NCI-H1105 (cell line): ENCODE measurements at regions not wholly inside any gene's neighbourhood (a gene's known extent, or its start where the extent isn't known, plus 50 kb on each side); places are given as distances from the start of the nearest gene placed in this dataset.
"Not testable (repeated sequence)": the region's sequence is repeated elsewhere in the genome, so short reads cannot be mapped to it uniquely, and the experiment has no call there.

Source experiments
- DNase-seq: peaks from one replicate; lab custom pipeline; 2025; lab: John Stamatoyannopoulos, UW

- DNase-seq: not testable (repeated sequence)
Measured at GRCh38 chr10:46645110-46645509, 66.2 kb downstream of the SYT15 start.

- DNase-seq: not testable (repeated sequence)
Measured at GRCh38 chr10:46646132-46646531, 67.2 kb downstream of the SYT15 start.

GRCh38 chr10:46650967-46651366 lies 72.0 kb downstream of the SYT15 start:
- not testable (repeated sequence) for DNase-seq

GRCh38 chr10:46657437-46657836 lies 78.5 kb downstream of the SYT15 start:
- DNase-seq: not testable (repeated sequence)

GRCh38 chr10:46660027-46660834 lies 81.3 kb downstream of the SYT15 start:
- not testable (repeated sequence) for DNase-seq

GRCh38 chr10:46660835-46661164 lies 81.9 kb downstream of the SYT15 start:
- DNase-seq: not testable (repeated sequence)

- not testable (repeated sequence) for DNase-seq
Measured at GRCh38 chr10:46665536-46665935, 86.6 kb downstream of the SYT15 start.

GRCh38 chr10:46668357-46668997 lies 89.5 kb downstream of the SYT15 start:
- DNase-seq: not testable (repeated sequence)

- not testable (repeated sequence) for DNase-seq
Measured at GRCh38 chr10:46677836-46678435, 99.0 kb downstream of the SYT15 start.

- DNase-seq: not testable (repeated sequence)
Measured at GRCh38 chr10:46691397-46691796, 112.5 kb downstream of the SYT15 start.

GRCh38 chr10:46693218-46693617 lies 114.3 kb downstream of the SYT15 start:
- DNase-seq: not testable (repeated sequence)

GRCh38 chr10:46717264-46717663 lies 138.3 kb downstream of the SYT15 start:
- DNase-seq: not testable (repeated sequence)

GRCh38 chr10:46718014-46718413 lies 139.1 kb downstream of the SYT15 start:
- not testable (repeated sequence) for DNase-seq

- not testable (repeated sequence) for DNase-seq
Measured at GRCh38 chr10:46720386-46720785, 141.5 kb downstream of the SYT15 start.

GRCh38 chr10:46720811-46721518 lies 142.0 kb downstream of the SYT15 start:
- DNase-seq: not testable (repeated sequence)

GRCh38 chr10:46724258-46724657 lies 145.3 kb downstream of the SYT15 start:
- DNase-seq: not testable (repeated sequence)

- not testable (repeated sequence) for DNase-seq
Measured at GRCh38 chr10:46728359-46728758, 149.4 kb downstream of the SYT15 start.

GRCh38 chr10:46730729-46731128 lies 151.8 kb downstream of the SYT15 start:
- DNase-seq: not testable (repeated sequence)

GRCh38 chr10:46733635-46734261 lies 154.8 kb downstream of the SYT15 start:
- DNase-seq: not testable (repeated sequence)

GRCh38 chr10:46734262-46734642 lies 155.3 kb downstream of the SYT15 start:
- DNase-seq: not testable (repeated sequence)

GRCh38 chr10:46739919-46740318 lies 161.0 kb downstream of the SYT15 start:
- DNase-seq: not testable (repeated sequence)

GRCh38 chr10:46740368-46740767 lies 161.4 kb downstream of the SYT15 start:
- not testable (repeated sequence) for DNase-seq
